ENCODE measurements at regions not wholly inside any gene's neighbourhood (a gene's known extent, or its start where the extent isn't known, plus 50 kb on each side); places are given as distances from the start of the nearest gene placed in this dataset.

DNA sequence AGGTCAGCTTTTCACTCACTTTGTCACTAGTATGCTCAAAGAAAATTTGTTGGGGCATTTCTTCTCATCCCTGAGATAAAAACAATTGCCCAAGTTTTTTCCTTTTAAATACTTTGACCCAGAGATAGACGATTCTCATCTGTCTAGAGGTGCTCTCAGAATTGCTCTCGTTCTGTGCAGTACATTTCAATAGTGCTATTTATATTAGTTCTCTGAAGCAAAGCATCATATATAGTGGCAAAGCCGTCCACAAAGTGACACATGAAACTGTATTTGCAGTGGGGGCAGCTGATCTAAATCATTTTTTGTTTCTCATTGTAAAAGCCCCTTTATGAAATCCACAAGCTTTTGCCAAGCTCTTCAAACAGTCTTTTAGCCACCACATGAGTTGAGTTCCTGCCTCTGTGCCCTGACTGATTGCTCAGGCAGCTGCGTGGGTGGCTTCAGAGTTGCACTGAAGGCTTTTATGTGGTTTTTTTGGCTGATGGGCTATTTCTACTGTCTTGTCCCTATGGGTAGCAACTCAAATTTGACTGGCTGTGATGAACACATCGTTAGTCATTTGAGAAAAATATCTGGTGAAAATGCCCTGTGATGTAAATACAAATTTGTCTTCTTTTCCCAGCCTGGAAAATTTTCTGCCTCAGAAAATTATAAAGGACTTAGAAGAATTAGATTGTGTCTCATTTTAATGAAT, 119.1 kb upstream of the OTUD4 start:
- CTCF ChIA-PET = no interaction called here
- POLR2A ChIA-PET = no interaction called here

DNA sequence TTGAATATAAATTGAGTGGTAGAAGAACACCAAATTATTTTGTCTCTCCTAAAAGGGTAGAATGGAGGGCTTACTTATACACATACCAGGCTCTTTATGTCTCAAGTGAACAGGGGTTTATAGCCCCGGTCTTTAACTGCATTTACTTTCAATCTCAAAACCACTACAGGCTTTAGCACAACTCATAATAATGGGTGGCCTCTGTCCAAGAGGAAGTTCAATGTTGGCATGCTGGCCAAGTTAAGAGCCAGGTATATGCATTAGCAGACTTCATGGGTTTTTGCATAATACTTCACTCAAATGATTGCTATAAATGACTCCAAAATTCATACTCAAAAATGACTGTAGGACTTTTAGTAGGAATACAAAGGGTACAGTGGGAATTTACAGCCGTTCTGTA, 118.5 kb upstream of the OTUD4 start:
- CTCF ChIA-PET = no interaction called here
- POLR2A ChIA-PET = no interaction called here

DNA sequence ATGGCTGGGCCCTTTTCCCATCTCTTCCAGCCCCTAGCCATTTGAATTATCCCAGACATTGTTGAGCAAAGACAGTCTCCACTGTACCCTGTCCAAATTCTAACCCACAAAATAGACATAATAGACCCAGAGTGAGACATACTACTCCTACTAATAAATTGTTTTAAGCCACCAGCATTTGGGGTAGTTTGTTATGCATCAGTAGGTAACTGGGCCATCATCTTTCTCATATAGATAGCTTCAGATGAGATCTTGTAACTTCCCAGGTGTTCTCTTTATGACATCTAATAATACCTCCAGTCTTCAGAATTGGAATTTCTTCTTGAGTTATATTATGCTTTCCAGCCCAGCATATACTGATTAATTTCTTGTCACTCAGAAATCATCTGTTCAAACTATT, 117.2 kb upstream of the OTUD4 start:
- ChIA-PET CTCF (no interaction called here), POLR2A (no interaction called here)

DNA sequence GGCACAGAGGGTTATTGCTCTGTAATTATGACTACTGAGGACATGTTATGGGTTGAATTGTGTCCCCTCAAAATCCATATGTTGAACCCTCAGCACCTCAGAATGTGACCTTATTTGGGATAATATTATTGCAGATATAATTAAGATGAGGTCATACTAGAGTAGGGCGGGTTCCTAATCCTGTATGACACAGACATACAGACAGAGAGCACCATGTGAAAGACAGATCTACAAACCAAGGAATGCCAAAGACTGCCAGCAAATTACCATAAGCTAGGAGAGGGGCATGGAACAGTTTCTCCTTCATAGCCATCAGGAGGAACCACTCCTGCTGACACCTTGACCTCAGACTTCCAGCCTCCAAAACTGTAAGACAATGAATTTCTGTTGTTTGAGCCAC, 115.2 kb upstream of the OTUD4 start:
- ChIA-PET POLR2A (no interaction called here), CTCF (no interaction called here)

DNA sequence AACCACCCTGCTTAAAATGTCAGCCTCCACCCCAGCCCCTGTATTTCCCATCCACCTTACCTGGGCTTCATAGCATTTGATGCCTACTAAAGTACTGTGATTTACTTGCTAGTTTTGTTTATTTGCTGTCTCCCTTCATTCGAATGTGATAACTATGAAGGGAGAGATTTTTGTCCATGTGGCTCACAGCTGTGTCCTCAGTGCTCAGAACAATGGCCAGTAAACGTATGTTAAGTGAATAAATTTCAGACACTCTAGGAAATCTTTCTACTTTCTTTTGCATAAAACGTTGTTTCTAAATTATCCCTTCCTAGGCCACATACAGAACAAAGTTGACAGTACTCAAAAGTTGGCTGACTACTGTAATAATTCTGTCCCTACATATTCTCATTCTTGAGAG, 114.7 kb upstream of the OTUD4 start:
- CTCF ChIA-PET = no interaction called here
- POLR2A ChIA-PET = no interaction called here

DNA sequence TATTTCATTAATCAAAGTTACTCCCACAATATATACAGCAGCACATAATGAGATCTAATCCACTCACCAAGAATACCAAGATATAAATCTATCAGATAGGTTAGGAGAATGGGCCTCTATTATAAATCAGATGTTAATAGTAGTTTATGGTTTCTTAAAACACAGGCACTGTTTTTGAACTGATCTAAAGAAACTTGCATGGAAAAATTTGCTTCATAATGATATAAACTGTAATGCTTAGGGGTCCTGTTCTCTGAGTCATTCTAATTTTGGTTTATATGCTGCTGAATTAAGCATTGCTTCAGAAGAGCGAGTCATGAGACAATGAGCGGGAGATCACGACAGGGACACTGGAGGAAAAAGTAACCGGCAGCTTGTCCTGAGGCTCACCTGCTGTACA, 113.3 kb upstream of the OTUD4 start:
- POLR2A ChIA-PET = no interaction called here
- CTCF ChIA-PET = no interaction called here

DNA sequence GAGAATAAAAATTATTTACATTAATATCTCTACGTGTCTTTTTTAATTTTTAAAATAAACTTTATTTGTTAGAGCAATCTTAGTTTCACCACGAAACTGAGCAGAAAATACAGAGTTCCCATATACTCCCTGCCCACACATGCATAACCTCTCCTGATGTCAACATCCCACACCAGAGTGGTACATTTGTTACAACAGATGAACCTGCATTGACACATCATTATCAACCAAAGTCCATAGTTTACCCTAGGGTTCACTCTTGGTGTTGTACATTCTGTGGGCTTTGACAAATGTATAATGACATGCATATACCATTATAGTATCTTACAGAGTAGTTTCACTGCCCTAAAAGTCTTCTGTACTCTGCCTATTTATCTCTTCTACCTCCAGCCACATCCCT, 110.6 kb upstream of the OTUD4 start:
- ChIA-PET POLR2A (no interaction called here), CTCF (no interaction called here)

DNA sequence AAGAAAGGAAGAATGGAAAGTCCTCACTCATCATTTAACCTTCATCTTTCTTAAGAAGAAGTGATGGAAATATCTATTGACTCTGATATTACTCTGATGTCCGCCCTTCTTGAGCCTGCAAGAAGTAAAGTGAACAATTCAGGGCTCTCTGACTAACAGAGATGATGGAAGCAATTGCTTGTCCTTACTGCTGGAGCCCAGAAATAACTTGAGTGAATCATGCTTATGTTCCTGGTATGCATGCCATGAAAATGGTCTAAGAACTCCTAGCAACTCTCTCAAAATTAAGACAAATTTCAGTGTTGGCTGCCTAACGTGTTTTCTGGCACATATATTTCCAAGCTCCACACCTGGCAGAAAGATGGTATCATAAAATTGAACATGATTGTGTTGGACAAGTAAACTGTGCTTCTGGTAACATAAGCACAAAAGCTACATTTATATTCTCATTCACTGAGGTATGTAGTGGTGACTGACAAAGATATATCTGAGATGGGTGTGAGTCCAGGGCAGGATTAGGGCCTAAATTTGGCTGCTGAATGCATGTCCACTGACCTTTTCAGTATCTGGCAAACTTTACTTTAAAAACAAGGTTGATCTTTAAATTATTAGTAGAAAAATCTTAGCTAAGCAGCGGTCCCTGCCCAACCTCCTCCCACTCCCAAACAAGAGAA, 109.2 kb upstream of the OTUD4 start:
- CTCF ChIA-PET = no interaction called here
- POLR2A ChIA-PET = no interaction called here

DNA sequence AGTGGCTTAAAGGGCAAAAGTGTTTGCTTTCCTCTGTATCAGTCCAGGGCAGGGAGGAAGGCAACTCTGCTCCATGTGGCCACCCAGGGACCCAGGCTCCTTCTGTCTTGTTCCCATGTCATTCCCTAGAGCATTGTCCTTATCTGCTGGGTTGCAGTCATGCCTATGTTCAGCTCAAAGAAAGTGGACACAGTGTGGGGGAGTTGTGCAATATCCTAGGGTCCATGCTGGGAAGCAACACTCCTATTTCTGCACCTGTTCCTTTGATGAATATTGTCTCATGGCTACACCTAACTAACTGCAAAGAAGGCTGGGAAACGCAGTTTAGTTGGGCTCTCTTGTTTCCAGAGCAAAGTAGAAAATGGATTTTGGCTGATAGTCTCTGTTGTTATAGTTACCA, 107.0 kb upstream of the OTUD4 start:
- ChIA-PET POLR2A (no interaction called here), CTCF (no interaction called here)

DNA sequence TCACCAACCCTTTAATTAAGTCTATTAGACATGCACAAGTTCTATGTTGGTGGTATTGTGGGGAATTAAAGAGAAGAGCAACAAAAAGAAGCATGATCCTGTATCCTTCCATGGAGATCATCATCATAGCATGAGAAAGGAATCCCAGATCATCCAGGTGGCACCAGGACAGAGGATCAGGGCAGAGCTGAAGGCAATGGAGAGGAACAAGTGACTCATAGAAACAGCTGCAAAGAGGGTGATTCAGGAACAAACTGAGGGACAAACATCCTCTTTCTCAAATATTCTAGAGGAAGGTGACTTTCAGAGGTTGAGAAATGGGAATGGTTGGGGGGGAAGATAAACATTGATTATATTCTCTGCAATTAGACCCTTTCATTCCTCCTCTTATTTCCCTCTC, 105.5 kb upstream of the OTUD4 start:
- POLR2A ChIA-PET = no interaction called here

DNA sequence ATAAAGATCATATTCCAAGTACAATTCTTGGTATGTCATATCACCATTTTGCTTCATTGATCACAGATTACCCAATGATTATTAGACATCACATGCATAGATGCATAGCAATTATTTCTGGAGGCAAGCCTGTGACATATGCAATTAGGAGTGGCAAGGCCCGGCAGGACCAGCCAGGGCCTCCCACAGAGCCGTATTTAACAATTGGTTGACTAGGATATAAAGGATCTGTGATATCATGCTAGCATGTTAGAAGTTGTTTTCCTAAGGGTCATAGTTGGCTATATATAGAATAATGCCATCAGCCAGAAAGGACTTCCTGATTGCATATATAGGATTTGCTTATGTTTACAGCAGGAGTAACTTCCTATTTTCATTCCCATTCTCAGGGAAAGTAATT, 103.5 kb upstream of the OTUD4 start:
- POLR2A ChIA-PET = no interaction called here
- CTCF ChIA-PET = no interaction called here

More for the DNA sequence above, 105.5 kb upstream of the OTUD4 start:
- CTCF ChIA-PET = no interaction called here

DNA sequence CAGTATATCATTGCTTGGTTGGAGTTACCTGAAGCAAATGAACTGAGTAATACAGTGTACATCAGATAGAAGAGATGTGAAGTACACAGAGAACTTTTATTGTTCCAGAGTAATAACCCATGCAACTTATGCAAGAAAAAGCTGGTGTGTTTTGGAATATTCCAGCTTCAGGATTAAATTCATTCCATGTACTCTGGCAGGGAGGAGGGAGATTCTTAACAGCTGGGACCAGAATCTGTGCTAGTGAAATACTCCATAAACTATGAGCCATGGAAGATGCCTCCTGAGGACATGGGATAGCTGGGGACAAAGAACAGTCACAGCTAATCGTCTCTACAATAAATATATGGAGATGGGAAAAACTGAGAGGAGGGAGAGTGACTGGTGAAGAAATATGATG, 101.6 kb upstream of the OTUD4 start:
- POLR2A ChIA-PET = no interaction called here

DNA sequence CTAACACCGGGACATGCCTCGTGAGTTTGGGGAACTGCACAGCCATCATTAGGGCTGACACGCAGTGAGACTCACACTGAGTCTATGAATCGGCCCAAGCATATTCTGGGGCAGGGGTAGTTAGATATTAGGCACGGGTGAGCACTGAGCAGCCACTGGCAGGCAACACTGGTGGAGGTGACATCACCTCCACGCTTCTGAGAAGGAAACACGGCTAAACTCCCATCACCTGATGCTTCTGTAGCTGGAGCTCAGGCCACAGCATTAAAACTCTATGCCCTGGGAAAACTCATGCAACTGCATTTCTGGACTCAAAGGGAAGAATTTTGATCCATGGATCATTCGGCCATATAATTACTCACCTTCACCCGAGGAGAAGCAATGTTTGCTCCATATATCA, 100.8 kb upstream of the OTUD4 start:
- ChIA-PET POLR2A (no interaction called here), CTCF (no interaction called here)

More for the DNA sequence above, 101.6 kb upstream of the OTUD4 start:
- CTCF ChIA-PET = no interaction called here

DNA sequence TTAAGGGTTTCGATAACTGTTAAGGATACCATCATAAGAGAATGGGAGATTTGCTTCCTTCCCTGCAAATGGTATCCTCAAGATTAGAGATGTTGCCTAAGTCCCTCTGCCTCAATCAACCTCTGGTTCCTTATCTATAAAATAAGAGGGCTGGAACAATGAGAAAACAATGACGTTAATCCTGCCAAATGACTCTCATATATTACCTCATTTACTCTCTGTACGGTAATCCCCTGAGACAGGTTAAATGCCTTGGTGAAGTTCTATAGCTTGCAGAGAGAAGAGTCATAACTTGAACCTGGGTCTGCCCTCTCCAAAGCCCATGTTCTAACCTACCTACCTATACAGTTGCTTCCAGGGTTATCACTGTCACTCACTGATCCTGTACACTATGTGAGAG, 100.2 kb upstream of the OTUD4 start:
- CTCF ChIA-PET = no interaction called here

DNA sequence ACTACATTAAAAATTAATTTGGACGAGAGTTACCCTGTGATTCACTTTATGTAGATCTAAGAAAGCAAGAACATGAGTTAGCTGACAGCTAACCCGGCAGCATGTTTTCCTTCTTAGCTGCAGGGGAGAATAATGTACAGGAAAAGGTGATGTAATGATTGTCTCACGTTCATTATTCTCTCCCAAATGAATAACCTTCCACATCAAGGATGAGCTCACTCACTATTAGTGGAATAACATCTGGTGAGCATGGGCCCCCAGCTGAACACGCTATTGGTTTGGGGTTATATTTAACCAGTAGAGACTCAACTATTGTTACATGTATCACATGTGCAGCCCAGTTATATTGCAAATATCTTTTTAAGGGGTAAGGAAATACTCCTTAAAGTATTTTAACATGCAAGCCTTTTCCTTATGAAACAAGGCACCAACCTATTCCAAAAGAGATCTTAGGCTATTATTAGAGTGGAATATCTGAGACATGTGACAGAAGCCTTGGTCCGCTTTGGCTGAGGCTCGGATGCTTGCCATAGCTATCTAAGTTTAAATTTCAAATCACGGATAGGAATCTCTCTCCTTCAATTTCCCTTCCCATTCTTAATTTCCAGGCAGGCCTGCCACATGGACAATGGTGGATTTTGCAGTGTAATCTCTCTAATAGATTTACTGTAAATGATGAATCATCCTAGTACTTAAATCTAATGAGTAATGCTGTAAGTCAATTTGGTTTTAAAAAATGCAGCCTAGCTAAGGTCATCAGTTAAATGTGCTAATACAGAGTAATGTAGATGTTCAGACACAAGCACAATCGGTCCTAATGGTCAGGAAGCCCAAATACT, 99.0 kb upstream of the OTUD4 start:
- ChIA-PET CTCF (no interaction called here), POLR2A (no interaction called here)

More for the DNA sequence above, 100.2 kb upstream of the OTUD4 start:
- POLR2A ChIA-PET = no interaction called here

DNA sequence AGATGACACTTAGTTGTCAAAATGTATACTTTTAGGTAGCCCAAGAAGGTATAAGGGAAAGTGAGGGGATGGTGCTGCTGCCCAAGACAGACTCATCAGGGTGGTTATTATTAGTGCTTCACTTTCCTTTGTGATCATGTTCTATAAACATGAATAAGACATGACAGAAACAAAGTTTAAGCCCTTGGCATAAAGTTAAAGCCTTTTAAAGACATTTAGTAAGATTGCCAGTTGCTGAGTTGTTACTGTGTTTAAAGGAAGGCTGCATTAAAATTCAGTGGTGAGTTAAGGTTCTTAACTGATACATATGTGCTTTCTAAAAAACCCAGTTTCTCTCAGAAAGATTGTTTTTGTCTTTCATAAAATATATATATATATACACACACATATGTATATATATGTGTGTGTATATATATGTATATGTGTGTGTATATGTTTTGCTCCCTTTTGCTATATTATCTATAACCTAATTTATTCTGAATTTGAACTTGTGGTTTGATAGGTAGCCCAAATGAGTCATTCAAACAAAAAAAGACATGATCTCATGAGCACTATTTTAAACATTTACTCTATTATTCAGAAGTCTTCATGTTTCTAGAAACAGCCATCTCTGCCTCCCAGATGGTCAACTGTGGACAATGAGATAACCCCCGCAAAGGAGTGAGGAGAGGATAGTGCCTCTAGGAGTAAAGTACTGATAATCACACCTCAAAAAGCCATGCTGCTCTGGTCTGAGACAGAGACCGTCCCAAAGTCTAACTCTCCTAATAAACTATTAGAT, 98.1 kb upstream of the OTUD4 start:
- ChIA-PET POLR2A (no interaction called here), CTCF (no interaction called here)

DNA sequence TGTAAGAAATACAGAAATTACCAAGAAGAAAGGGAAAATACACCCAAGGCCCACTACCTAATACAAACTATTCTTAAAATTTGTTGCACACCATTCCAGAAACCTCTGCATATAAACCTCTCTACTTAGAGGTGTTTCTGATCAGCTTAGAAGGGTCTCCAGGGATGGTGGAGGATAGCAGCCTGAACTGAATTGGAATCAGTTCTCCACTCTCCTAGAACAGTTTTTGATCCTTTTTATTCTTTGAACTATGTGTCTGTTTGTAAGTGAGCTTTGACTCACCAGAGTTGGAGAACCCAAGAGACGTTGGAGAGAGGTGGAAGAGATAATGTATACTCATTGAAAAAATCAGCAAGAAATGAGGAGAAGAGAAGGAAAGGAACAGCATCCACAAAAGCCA, 96.6 kb upstream of the OTUD4 start:
- POLR2A ChIA-PET = no interaction called here
- CTCF ChIA-PET = no interaction called here

DNA sequence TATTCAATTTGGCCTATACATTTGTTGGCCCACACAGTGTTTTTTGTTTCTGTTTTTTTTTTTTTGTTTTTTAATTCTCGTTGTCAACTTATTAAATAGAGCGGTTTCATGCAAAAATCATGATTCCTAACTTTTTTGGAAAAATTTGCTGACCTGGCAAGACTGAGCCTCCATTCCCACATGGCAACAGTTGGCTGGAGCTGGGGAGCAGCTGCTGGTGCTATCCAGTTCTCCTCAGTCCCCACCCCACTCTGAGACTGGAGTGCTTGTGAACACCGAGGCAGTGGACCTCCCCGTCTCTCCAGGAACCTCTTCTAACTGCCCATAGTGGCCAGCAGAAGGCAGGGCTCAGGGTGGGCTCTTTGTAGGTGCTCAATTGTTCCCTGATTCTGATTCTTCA, 95.7 kb upstream of the OTUD4 start:
- POLR2A ChIA-PET = no interaction called here

DNA sequence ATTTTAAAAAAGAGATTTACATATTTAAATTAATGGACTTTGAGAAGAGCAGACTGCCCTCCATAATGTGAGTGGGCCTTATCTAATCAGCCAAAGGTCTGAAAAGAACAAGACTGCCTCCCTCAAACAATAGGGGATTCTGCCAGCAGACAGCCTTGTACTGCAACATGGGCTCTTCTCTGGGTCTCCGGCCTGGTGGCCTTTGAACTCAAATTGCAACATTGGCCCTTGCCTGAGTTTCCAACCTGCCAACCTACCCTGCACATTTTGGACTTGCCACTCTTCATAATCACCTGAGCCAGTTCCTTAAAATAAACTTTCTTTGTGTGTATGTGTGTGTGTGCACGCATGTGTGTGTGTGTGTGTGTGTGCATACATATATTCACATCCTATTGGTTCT, 90.8 kb upstream of the OTUD4 start:
- POLR2A ChIA-PET = no interaction called here
- CTCF ChIA-PET = no interaction called here

More for the DNA sequence above, 95.7 kb upstream of the OTUD4 start:
- CTCF ChIA-PET = no interaction called here

DNA sequence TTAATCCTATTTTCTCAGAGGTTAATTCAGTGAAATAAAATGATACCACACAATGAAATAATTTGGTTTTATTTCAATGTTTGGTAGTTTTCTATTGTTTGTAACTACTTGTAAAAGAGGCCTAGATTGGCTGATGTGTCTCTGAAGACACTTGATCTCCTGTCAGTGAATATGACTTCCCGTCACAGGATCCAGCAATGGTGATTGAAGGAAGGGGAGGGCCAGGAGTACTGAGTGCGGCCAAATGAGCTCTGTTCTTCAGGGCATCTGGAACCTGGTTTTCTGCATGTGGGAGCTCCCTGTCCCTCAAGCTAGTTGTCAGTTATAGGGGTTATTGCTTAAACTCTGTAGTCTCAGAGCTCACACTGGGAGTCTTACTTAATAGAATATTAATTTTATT, 86.5 kb upstream of the OTUD4 start:
- ChIA-PET CTCF (no interaction called here), POLR2A (no interaction called here)

DNA sequence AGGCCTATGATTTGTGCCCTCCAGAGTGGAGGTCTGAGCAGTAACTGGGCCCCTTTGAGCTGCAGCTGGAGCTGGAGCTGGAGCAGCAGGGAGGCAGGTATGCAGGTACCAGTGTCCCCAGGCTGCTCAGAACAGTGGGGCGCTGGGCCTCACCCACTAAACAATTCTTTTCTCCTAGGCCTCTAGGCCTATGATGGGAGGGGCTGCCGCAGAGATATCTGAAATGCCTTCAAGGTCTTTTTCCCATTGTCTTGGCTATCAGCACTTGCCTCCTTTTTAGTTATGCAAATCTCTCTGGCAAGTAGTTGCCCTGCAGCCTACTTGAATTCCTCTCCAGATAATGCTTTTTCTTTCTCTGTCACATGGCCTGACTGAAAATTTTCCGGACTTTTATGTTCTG, 79.7 kb upstream of the OTUD4 start:
- ChIA-PET POLR2A (no interaction called here), CTCF (no interaction called here)
